GM12891 (cell line): ENCODE measurements at regions not wholly inside any gene's neighbourhood (a gene's known extent, or its start where the extent isn't known, plus 50 kb on each side); places are given as distances from the start of the nearest gene placed in this dataset.

Experiments used
- DNase-seq: peaks from one replicate; pipeline ENCODE4 v3.0.0; 2011; ENCODE audit warnings: low spot score; ENCODE audit not compliant: insufficient read length
- FAIRE-seq: peaks from 2 replicates; lab custom pipeline; 2011; peaks lifted over from hg19 to GRCh38; lab: Jason Lieb, UNC
- PAX5 ChIP-seq: IDR thresholded peaks from 2 replicates; pipeline ENCODE4 v1.6.1; 2011; ENCODE audit warnings: low read length, moderate library complexity, mild to moderate bottlenecking; ENCODE audit not compliant: insufficient read depth, severe bottlenecking
- POLR2A ChIP-seq: IDR thresholded peaks from 2 replicates; pipeline ENCODE4 v1.6.1; 2011; ENCODE audit warnings: low read depth, low read length, control low read depth
- POLR2AphosphoS5 ChIP-seq: IDR thresholded peaks from 2 replicates; pipeline ENCODE4 v1.6.1; 2011; ENCODE audit warnings: low read depth, low read length, control low read depth
- POU2F2 ChIP-seq: IDR thresholded peaks from 2 replicates; pipeline ENCODE4 v1.6.1; 2011; ENCODE audit warnings: low read depth, mild to moderate bottlenecking, control low read depth, low read length, moderate library complexity
- SPI1 ChIP-seq: IDR thresholded peaks from 2 replicates; pipeline ENCODE4 v1.6.1; 2011; ENCODE audit warnings: low read depth, low read length, control low read depth
- TAF1 ChIP-seq: IDR thresholded peaks from 2 replicates; pipeline ENCODE4 v1.6.1; 2011; ENCODE audit warnings: low read depth, low read length, control low read depth

DNA sequence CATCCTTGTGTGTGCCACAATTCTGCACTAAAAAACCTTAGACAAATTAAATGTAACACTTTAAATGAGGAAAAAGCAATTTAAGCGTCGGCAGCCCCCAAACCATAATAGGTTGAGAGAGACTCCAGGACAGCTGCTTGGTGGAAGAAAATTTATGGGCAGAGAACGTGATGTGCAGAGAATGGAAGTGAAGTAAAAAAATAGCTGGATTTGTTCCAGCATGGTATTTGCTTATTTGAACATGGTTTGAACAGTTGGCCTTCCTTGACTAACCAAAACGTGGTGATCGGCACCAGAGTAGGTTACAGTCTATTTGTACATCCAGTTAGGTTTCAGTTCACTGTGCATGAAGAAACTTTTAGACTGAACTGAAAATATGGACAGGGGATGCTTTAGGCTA, 343.0 kb upstream of the CPEB2 start:
- no peak for TF ChIP-seq PAX5
- TF ChIP-seq POLR2AphosphoS5 = no peak
- TF ChIP-seq POU2F2 = no peak
- no peak for TF ChIP-seq TAF1
- no peak for TF ChIP-seq SPI1
- no peak for TF ChIP-seq POLR2A
- DNase-seq = no peak
- no peak for FAIRE-seq

DNA sequence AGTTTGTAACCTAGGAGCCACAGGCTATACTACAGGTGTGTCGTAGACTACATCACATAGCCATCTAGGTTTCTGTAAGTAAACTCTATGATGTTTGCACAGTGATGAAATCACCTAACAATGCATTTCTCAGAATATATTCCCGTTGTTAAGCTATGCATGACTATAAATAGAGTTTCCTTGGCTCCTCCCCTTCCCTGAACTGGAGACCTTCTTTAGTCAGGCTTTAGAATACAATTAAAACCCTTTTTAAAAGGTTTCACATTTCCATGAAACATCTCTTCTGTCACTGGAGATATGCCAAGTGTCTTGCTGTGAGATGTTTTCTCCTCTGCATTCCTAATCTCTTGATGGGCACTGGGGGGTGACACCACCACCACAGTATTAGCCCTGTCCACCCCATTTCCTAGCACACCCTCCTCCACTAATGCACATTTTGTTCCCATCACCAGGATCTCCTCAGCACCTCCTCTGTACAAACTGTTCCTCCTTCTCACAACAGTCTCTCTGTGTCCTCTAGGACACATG, 334.6 kb upstream of the CPEB2 start:
- no peak for FAIRE-seq
- DNase-seq = no peak
- TF ChIP-seq PAX5 (no peak), POLR2A (no peak)

DNA sequence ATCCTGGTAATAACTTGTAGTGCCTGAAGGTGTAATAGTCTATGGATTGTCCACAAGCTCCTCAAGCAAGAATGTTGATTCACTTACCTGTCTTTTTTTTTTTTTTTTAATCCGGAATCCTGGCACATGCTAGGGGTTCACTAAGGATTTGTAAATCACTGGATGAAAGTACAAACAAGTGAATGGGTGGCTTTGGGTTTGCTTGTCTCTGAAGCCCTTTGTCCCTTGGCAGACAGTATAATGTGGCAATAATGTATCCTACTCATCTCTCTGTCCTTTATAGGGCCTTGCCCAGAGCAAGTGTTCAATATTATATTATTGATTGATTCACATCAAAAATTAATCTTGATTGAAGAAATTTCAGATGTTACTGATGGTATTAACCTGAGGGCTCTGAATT, 334.0 kb upstream of the CPEB2 start:
- FAIRE-seq = no peak
- TF ChIP-seq TAF1 = no peak
- no peak for TF ChIP-seq POLR2A
- TF ChIP-seq PAX5 = no peak
- TF ChIP-seq POLR2AphosphoS5 = no peak
- no peak for TF ChIP-seq POU2F2
- TF ChIP-seq SPI1 = no peak
- no peak for DNase-seq

DNA sequence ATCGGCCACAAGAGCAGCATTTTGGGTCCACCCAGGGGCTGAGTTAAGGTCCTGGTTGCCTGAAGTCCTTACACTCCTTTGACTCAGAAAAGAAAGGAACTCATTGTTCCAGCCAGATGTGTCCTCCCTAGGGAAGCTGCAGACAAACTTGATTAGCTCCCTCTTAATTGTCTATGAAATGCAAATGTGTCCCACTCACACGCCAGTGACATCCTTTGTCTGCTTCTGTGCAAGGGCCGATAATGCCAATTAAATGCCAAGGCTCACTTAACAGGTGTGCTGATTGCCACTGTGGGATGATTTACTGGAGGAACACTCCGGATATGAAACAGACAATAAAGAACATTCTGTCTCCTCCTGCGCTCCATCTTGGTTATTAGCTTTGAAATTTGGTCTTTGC, 332.9 kb upstream of the CPEB2 start:
- DNase-seq (no peak), FAIRE-seq (no peak)
- no peak for TF ChIP-seq POLR2AphosphoS5
- TF ChIP-seq POLR2A = no peak
- no peak for TF ChIP-seq PAX5
- no peak for TF ChIP-seq POU2F2
- no peak for TF ChIP-seq TAF1
- no peak for TF ChIP-seq SPI1

DNA sequence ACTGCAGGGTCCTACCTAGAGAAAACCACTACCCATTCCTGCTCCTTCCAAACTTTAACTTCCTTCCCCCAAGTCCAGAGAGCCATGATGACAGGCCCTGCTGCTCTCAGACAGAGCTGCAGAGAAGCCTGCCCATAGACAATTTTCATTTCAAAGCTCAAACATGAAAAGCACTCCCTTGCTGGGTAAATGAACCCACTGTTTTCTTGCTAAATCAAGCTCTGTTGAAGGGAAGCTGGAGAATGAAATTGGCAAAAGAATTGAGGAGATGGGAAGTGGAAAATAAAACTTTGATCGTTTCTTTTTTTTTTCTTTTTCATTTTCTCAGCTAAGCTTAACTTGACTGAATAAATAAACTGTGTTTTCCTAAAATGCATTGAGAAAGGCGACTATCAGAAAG, 331.1 kb upstream of the CPEB2 start:
- DNase-seq = no peak
- TF ChIP-seq POLR2A (no peak), SPI1 (no peak), POU2F2 (no peak), POLR2AphosphoS5 (no peak), PAX5 (no peak), TAF1 (no peak)
- FAIRE-seq = no peak

DNA sequence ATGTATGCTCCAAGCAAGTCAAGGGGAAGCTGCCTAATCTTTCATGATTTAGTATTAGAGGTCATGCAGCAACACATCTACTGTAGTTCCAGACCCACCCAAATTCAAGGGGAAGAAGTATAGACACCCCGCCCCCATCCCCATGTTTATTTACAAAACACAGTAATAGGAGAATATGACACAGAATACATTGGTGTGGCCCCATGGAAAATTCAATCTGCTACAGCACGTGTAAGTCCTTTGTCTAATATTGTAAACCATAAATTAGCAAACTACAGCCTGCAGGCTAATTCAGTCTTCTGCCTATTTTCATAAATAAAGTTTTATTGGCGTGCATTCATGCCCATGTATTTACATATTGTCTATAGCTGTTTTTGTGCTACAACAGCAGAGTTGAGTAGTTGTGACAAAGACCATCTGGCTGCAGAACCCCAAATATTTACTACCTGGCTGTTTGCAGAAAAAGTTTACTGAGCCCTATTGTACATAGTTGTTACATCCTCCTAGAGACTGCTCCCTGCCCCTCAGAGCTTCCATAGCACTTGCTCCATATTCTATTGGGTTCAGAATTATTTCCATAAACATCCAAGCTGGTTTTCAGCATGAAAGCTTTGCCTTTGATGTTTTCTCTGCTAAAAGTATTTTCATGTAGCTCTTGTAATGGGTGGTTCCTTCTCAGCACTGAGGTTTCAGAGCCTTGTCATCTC, 326.8 kb upstream of the CPEB2 start:
- FAIRE-seq (no peak), DNase-seq (no peak)
- TF ChIP-seq POLR2A (no peak), POU2F2 (no peak), POLR2AphosphoS5 (no peak), TAF1 (no peak), PAX5 (no peak), SPI1 (no peak)

DNA sequence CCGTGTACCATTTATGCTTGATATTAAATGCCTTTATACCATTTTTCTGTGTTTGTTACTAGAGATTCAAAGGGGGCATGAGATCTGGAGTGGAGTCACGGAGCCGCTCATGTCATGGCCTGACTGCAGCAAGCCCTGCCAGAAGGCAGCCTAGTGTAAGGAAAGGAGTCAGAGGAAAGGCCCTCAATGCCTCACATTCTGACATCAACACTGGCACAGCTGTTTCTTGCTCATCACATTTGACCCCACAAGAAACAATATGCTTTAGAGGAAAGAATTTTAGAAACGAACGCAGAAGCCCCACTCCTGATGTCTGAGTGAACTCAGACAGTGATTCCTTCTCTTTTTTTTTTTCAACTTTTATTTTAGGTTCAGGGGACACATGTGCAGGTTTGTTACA, 322.4 kb upstream of the CPEB2 start:
- TF ChIP-seq POLR2A (no peak), TAF1 (no peak), SPI1 (no peak), PAX5 (no peak), POU2F2 (no peak), POLR2AphosphoS5 (no peak)
- FAIRE-seq (no peak), DNase-seq (no peak)

DNA sequence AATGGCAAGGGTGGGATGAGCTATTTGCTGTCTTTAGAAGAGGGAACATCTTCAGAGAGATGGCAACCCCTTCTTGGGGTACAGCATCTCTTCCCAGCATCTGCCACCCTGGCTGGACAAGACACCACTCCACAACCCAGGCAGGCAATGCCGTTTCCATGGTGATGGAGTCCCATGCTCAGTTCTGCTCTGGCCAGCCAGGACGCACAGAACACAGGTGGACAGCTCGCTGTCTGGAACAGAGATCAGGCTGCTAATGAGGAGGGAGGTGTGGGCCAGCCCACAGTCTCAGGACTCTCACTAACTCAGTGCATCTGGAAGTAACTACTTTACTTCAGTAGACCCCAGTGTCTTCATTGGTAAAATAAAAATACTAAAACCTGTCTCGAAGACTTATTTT, 321.0 kb upstream of the CPEB2 start:
- TF ChIP-seq POU2F2 (no peak), TAF1 (no peak), POLR2A (no peak), PAX5 (no peak), POLR2AphosphoS5 (no peak), SPI1 (no peak)
- no peak for FAIRE-seq
- no peak for DNase-seq

DNA sequence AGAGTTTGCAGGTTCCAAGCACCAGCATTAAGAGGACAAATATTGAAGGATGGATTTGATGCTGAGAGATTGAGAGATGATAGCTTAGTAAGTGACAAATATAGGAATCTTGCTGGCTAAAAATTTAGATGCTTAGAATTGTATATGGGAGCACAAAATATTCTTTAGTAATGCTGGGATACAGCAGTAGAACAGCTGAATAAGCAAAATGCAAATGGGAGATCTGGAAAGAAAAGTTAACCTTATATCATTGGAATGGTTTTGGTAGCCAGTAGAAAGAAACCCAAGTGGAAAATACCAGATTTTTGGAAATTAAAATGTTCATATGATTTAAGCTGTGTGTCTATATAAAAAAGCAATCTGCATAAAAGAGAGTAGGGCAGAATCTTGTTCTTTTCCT, 308.6 kb upstream of the CPEB2 start:
- DNase-seq (no peak), FAIRE-seq (no peak)
- TF ChIP-seq SPI1 (no peak), TAF1 (no peak), POLR2AphosphoS5 (no peak), PAX5 (no peak), POLR2A (no peak), POU2F2 (no peak)

DNA sequence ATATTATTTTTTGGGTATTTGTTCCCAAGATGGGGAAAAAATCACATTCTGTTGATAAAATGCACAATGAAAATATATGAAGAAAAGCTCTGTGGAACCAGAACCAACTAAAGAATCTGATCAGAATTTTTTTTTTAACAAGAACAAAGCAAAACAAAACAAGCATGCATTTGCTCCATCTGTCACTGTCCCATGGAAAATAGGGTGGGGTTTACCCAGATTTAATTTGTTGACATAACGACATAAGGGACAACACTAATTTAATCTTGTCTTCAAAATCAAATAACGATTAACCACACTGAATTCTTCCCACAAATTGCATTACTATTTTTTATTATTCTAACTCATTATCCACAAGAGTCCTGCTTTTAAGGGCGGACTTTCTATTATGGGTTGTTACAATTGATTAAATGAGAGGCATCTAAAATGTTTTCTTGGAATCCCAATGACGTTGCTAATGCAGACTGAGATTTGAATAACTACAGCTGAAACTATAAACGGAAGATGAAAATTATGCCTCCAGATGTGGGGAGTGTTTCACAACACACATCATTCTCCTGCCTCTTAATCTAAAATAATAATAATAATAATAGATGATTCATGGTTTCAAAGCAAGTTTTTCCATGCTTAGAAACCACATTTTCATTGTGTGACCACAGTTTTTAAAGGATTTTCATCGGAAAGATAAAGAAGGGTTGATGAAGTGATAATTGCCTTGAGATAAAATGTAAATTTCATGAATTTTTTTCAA, 307.0 kb upstream of the CPEB2 start:
- no peak for TF ChIP-seq SPI1
- FAIRE-seq (no peak), DNase-seq (no peak)
